K562 (cell line): ENCODE measurements at regions not wholly inside any gene's neighbourhood (a gene's known extent, or its start where the extent isn't known, plus 50 kb on each side); places are given as distances from the start of the nearest gene placed in this dataset.

Experiments
- ATAC-seq: fragments of 200-7000 bp; cut with Tn5 transposase; 3 replicates; pipeline ENCODE4 v1.9.1; 2020; ENCODE audit warnings: moderate library complexity
- BruUV-seq: library from RNA; stranded (reverse); fragments of 400-500 nt; replicated peaks from 2 replicates; lab custom pipeline; 2021; lab: Mats Ljungman, UMichigan
- CTCF ChIA-PET: fragments of 300-600 bp; formaldehyde crosslinking; extraction: SDS; loops from one replicate; lab custom pipeline; 2021; ENCODE audit warnings: low intra/inter-chr PET ratio; lab: Yijun Ruan, JAX
- POLR2A ChIA-PET: fragments of 300-600, 350-650 bp; sonication (Branson Sonifier 250); formaldehyde crosslinking; extraction: SDS; loops from one replicate; lab custom pipeline; 2021; ENCODE audit warnings: antibody characterized with exemption, inconsistent platforms; lab: Yijun Ruan, JAX
- DNase-seq, 4 experiments: peaks; one replicate each; pipeline versions ENCODE4 v3.0.0 to v3.0.0-alpha.2; 2011 to 2018; ENCODE audit warnings: low spot score in 3 of 4, mixed read lengths in 3 of 4; ENCODE audit errors: extremely low read depth in 1 of 4
- FAIRE-seq: peaks from 2 replicates; lab custom pipeline; 2011; peaks lifted over from hg19 to GRCh38; lab: Jason Lieb, UNC
- H2AFZ ChIP-seq: 2 replicates; pipeline ENCODE4 v1.6.0; 2011; ENCODE audit warnings: low read depth, low read length, control low read depth, inconsistent platforms
- H3K27ac ChIP-seq: fragments of 200-600 bp; 3 replicates; pipeline ENCODE4 v1.8.0; 2011; ENCODE audit warnings: low read depth, mild to moderate bottlenecking, control low read depth, inconsistent platforms, low read length, moderate library complexity, mixed read lengths; ENCODE audit errors: extremely low read depth
- H3K27me3 ChIP-seq, 2 experiments: fragments of 300-600 bp in 1 of 2; 2 replicates in 1 of 2; 3 replicates in 1 of 2; pipeline versions ENCODE4 v1.6.0 to v1.8.0; 2011; ENCODE audit warnings: inconsistent platforms in 2 of 2, low read length in 2 of 2, mild to moderate bottlenecking in 1 of 2, mixed read lengths in 1 of 2, moderate library complexity in 1 of 2; ENCODE audit not compliant: control insufficient read depth in 2 of 2, insufficient read depth in 2 of 2
- H3K36me3 ChIP-seq: fragments of 300-600 bp; 3 replicates; pipeline ENCODE4 v1.8.0; 2011; ENCODE audit warnings: mild to moderate bottlenecking, low read length, inconsistent platforms; ENCODE audit not compliant: control insufficient read depth, insufficient read depth
- H3K4me1 ChIP-seq, 2 experiments: fragments of 200-600 bp in 1 of 2; replicated peaks in 1 of 2; 2 replicates in 1 of 2; 3 replicates in 1 of 2; pipeline versions ENCODE4 v1.5.1 to v1.8.0; 2011; ENCODE audit warnings: inconsistent platforms in 2 of 2, low read length in 2 of 2, mild to moderate bottlenecking in 1 of 2, mixed read lengths in 1 of 2, moderate library complexity in 1 of 2; ENCODE audit not compliant: control insufficient read depth in 2 of 2, insufficient read depth in 2 of 2
- H3K4me2 ChIP-seq: 2 replicates; pipeline ENCODE4 v1.6.1; 2011; ENCODE audit warnings: low read length, control low read depth, inconsistent platforms, mixed read lengths; ENCODE audit not compliant: insufficient read depth
- H3K4me3 ChIP-seq: fragments of 200-600 bp; sonication (generic), shearing (Covaris generic); 2 replicates; pipeline ENCODE4 v1.5.1; 2016; ENCODE audit warnings: control low read depth, inconsistent platforms
- H3K79me2 ChIP-seq: fragments of 200-600 bp; 3 replicates; pipeline ENCODE4 v1.8.0; 2011; ENCODE audit warnings: low read length, inconsistent platforms; ENCODE audit not compliant: control insufficient read depth, insufficient read depth
- H3K9ac ChIP-seq, 2 experiments: 2 replicates each; pipeline versions ENCODE4 v1.6.0 to v1.6.1; 2011; ENCODE audit warnings: low read depth in 2 of 2, low read length in 2 of 2, control low read depth in 1 of 2, inconsistent platforms in 1 of 2, mild to moderate bottlenecking in 1 of 2, mixed read lengths in 1 of 2; ENCODE audit not compliant: insufficient read depth in 1 of 2
- H3K9me1 ChIP-seq: one replicate; pipeline ENCODE4 v1.6.0; 2011; ENCODE audit warnings: inconsistent platforms, mild to moderate bottlenecking, low read length, moderate library complexity; ENCODE audit not compliant: control insufficient read depth, insufficient read depth
- H3K9me3 ChIP-seq: replicated peaks from 2 replicates; pipeline ENCODE4 v1.5.1; 2011; ENCODE audit warnings: low read depth, low read length, inconsistent platforms; ENCODE audit not compliant: control insufficient read depth, insufficient read depth
- H4K20me1 ChIP-seq: replicated peaks from 2 replicates; pipeline ENCODE4 v1.6.1; 2011; ENCODE audit warnings: low read length, inconsistent platforms, mixed read lengths; ENCODE audit not compliant: control insufficient read depth, insufficient read depth
- JUND ChIP-seq, 2 experiments: IDR thresholded peaks; 2 replicates in 1 of 2; 3 replicates in 1 of 2; pipeline ENCODE4 v1.6.1; 2011; ENCODE audit warnings: borderline replicate concordance in 2 of 2, low read depth in 2 of 2, low read length in 2 of 2, improper control_type of control experiment in 1 of 2, missing biosample characterization in 1 of 2, missing genetic modification characterization in 1 of 2, missing genetic modification reagents in 1 of 2
- KDM4B ChIP-seq, 2 experiments: fragments of 450-650 bp in 1 of 2; sonication (generic) in 1 of 2; IDR thresholded peaks; 2 replicates each; pipeline ENCODE4 v1.6.1; 2016 to 2017; ENCODE audit warnings: borderline replicate concordance in 2 of 2, antibody characterized with exemption in 1 of 2, low read depth in 1 of 2, mild to moderate bottlenecking in 1 of 2
- MED1 ChIP-seq: sonication (generic); formaldehyde crosslinking; IDR thresholded peaks from 2 replicates; pipeline ENCODE4 v1.8.1; 2023; ENCODE audit warnings: missing genetic modification reagents, borderline replicate concordance
- TCFL5 ChIP-seq: fragments of 250-450 bp; sonication (Bioruptor Pico); conservative IDR thresholded peaks from 2 replicates; pipeline ENCODE4 v1.6.1; 2021; ENCODE audit warnings: mild to moderate bottlenecking, moderate library complexity, matching md5 sums
- WGBS: fragments of 100-300 bp; shearing (Covaris generic); methylation state at CpG from one replicate; pipeline ENCODE4 v1.1.6; 2016; ENCODE audit warnings: low coverage, mixed read lengths; ENCODE audit not compliant: insufficient coverage; ENCODE audit errors: missing lambda C conversion rate; 5-methylcytosine and 5-hydroxymethylcytosine counted together
- in situ Hi-C: fragments of 300-500 bp; cut with MboI; formaldehyde crosslinking; loops from 4 replicates; pipeline ENCODE4 v1.15.0; 2018; ENCODE audit warnings: inconsistent platforms, mixed read lengths
- intact Hi-C: fragments of 100-400 bp; cut with micrococcal nuclease; formaldehyde crosslinking; loops from 2 replicates; pipeline ENCODE4 v1.14.2; 2022

- no peak for TF ChIP-seq JUND (IDR thresholded peaks at IDR 0.05; ENCODE audit: borderline replicate concordance, low read depth, low read length)
- TF ChIP-seq JUND (tag; IDR thresholded peaks at IDR 0.05; ENCODE audit: borderline replicate concordance, low read depth, low read length) = no peak
- TF ChIP-seq KDM4B (IDR thresholded peaks at IDR 0.05; ENCODE audit: borderline replicate concordance in 2 of 2, low read depth in 1 of 2) = no peak
- TF ChIP-seq TCFL5 (CRISPR knock-in tag) = no peak
Measured at GRCh38 chr4:124454772-124455270, 257.7 kb downstream of the ANKRD50 start (continued).

- H4K20me1 ChIP-seq = no peaks in the 10 kb centered on the region
- FAIRE-seq = no peak
- H3K4me1 ChIP-seq = no peaks in the 10 kb centered on the region
- 8% methylated on average over 3 of the region's 3 CpGs for WGBS
- in situ Hi-C loops (no loop called here), intact Hi-C loops (no loop called here)
- no peaks in the 10 kb centered on the region for H3K27me3 ChIP-seq
- H3K4me2 ChIP-seq = no peak overlapping the region
- ChIA-PET POLR2A (no interaction called here), CTCF (no interaction called here)
- no peaks in the 10 kb centered on the region for H3K79me2 ChIP-seq
- no peak overlapping the region for H3K27ac ChIP-seq
- no peaks in the 10 kb centered on the region for H3K36me3 ChIP-seq
- H3K9me3 ChIP-seq = no peaks in the 10 kb centered on the region
- no peaks in the 10 kb centered on the region for H3K9me1 ChIP-seq
- no peak overlapping the region for H2AFZ ChIP-seq
- no peak overlapping the region for H3K4me3 ChIP-seq
- no TSS peak for BruUV-seq
- DNase-seq = no peak
- H3K9ac ChIP-seq = no peak overlapping the region
- ATAC-seq = no peak
- TF ChIP-seq MED1 (CRISPR knock-in tag) = no peak
Measured at GRCh38 chr4:124455671-124456070, 256.9 kb downstream of the ANKRD50 start.
